NCI-H1048 (cell line): ENCODE measurements at regions not wholly inside any gene's neighbourhood (a gene's known extent, or its start where the extent isn't known, plus 50 kb on each side); places are given as distances from the start of the nearest gene placed in this dataset.

Experiments
- DNase-seq: peaks from one replicate; lab custom pipeline; 2025; lab: John Stamatoyannopoulos, UW

DNA sequence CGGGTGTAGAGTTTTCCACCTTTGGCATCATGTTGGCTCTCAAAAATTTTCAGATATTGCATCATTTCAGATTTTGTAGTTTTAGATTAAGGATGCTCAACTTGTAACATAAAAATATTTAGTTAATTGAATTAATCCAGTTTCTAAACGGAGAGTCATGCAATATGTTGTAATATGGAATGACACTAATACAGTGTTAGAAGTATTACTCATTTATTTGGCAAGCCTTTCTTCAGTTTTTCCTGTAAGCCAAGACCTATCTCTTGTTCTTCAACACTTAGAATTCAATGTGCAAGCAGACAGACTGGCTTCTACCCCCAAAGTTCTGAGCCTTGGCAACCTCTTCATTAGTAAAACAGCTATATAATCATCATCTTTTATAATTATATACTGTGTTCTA is 985.0 kb upstream of the GOT2 start:
- DNase-seq, result no peak

DNA sequence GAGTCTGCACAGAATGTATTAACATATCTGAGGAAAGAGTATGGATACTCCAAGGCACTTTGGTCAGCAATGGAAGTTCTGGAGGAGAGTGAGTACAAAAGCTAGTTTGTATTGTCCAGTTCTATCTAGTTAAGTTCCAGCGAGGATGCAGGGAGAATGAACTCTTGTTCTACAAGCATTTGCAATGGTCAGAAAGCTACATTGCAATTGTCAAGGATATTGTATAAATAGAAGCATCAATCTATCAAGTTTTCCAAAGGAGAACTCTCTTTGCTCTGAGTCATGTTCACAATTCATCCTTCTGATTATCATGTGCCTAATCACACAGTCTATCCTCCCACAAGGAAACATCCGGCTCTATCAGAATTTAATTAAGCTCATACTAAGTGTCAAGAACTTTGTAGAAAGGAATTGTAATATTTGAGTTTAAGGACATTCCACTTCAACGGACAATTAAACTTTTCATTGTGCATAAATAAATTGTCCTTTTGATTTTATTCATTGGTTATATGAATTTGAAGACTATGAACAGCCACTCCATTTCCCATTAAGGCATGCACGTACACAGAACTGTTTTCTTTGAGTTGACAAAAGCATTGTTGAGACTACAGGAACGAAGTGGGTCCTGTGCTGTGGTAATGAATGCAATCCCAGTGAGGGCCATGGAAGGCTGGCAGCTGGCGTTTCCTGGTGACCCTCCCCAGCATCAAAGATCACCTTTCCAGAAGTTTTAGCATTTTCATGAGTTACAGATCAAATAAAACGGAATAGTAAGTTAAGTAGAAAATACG is 973.5 kb upstream of the GOT2 start:
- no peak for DNase-seq

DNA sequence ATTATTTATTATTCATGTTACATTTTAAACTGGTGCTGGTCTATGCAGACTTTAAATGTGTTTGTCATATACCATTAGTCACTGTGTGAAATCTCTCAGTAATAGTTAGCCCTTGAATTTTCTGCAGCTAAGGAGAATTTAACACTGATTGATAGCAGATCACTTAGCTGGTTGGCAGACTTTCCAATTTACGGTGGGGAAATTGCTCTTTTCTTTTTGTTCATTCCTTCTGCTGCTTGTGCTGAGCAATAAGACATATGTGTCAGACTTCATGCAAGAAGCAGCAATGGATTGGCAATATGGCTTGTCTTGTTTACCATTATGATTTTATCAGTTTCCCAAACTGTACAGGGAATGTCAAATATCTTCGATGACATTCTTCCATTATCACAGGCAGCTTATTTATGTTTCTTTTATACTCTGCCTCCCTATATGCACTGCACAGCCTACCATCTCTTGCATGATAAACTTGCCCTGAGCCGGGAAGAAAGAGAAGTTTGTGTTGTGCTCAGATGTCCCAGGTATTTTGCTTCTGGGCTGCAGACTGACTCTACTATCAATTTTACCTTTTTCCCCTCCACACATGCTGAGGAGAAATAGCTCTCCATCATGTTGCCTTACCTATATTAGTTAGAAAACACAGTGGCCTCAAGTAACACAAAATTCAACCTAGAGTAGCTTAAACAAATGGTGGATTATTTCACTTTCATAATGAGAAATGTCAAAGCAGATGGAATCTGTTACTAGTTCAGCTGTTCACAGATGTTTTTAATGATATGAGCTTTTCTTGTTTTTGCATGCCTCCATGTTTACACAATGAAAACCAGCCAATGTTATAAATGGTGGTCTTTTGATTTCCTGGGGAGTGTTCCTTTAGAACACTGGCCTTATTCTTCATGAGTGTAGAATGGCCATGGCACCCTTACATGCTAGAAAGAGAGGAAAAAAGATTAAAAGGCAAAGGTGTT is 968.1 kb upstream of the GOT2 start:
- no peak for DNase-seq

DNA sequence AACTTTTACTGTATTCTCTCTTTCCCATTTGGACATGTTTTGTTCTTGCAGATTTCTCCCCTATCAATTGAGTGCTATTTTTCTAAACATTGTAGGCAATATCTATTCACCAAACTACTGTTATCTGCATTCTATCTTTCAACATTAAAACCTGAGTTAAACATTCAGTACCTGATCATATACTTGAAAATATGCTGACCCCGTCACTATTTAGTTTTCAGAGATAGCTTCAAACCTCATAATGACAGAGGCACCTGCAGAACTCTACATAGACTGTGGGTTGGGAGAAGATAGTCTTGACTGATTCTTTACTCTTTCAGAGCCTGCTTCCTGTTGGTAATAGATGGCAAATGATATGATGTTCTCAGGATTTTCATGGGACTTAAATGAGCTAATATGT is 965.7 kb upstream of the GOT2 start:
- no peak for DNase-seq

DNA sequence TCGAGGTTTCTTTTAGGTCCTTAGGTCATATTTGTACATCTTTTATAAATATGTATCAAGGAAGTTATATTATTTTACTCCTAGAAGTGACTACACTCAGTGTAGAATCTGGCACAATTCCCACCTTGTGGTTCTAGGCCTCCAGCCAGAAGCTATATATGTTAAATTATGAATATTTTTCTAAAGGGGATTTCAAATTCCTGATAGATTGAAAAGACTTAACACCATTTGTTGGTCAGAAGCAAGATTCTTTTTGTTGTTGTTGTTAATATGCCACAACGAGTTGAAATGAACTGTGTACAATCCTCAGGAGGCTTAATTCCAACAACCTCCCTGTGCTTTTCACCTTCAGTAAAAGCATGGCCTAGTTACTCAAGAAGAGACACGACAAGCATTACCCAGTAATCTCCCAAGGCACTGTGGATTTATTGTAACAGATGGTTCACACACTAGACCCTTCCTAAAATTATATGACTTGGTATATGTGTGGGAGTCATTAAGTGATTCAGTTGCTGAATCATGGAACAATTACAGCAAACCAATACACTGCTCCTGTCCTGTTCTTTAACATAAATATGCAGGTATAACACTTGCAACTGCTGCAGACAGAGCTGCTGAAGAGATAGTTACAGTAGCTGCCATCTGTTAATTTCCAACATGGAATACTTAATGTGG is 964.4 kb upstream of the GOT2 start:
- DNase-seq, result no peak

DNA sequence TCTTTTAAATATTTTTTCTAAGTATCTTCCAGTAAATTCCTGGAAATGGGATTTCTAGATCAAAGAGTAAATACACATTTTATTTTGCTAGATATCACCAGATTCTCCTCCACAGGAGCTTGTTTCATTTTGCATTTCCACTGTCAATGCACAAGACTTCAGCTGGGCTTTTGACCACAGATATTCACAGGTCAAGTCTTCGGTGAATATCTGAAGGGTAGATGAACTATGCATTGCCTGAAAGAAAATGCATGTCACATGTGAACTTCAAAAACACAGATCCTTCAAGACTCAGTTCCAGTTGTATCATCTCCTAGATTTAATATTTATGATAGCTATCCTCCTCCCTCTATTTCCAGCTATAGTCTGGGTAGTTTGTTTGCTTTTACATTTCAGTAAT is 963.6 kb upstream of the GOT2 start:
- DNase-seq, result no peak

DNA sequence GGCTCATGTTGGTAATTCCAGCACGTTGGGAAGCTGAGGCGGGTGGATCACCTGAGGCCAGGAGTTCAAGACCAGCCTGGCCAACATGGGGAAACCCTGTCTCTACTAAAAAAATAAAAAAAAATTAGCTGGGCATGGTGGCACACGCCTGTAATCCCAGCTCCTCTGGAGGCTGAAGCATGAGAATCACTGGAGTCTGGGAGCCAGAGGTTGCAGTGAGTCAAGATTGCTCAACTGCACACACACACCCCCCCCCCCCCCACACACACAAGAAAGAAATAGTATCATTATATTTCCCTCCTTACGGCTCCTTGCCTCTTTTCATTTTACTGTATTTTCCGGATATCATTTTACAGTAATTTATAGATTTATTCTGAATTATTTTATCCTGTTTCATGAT is 963.1 kb upstream of the GOT2 start:
- DNase-seq, result no peak

DNA sequence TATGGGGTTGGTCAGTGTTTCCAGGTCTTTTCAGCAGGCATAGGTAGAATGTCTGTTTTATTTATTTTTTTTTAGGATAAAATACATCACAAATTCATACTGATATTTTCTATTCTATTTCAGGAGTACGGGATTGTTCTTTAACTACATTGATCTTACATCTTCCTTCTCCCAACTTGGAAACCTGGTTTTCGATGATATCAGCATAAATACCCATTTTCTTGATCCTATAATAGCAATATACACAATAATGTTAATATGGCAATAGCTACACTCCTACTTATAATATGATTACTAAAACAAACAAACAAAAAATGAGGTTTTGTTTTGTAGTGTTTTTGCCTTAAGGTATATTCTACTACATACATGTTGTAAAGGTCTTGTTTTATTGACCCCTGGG is 962.4 kb upstream of the GOT2 start:
- no peak for DNase-seq

DNA sequence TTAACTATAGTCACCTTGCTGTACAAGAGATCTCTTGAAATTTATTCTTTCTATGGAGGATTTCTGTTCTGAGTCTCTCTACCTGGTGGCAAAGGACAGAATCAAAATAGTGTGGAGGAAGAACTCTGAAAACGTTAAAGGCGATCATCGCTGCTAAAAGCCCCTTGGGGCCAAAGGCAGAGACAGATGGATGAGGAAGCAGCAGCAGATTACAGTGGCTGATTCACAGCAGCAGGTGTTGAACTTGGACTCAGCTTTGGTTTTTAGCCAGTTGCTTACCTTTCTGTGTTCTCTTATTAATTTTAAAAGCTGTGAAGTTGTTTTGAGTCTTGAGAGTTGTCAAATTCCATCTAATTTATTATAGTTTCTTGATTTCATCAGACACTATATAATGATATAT is 956.1 kb upstream of the GOT2 start:
- DNase-seq, result no peak

DNA sequence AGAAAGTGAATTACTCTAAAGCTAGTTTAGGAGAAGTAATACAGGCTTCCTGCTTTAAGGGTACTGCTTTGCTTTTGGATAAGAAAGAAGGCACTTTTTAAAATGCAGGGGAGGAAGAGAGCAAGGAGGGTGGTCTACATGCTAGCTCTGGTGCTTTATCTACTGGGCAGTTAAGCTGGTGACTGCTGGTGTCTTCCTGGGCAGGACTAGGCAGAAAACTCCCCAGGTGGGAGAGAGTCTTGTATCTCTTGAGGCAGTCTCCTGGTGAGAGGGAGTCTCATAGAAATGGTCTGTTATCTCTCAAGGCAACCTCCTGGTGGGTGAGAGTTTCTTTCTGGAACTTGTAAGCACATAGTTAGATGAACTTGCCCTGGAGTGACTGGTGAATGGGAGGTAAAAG is 953.9 kb upstream of the GOT2 start:
- no peak for DNase-seq

DNA sequence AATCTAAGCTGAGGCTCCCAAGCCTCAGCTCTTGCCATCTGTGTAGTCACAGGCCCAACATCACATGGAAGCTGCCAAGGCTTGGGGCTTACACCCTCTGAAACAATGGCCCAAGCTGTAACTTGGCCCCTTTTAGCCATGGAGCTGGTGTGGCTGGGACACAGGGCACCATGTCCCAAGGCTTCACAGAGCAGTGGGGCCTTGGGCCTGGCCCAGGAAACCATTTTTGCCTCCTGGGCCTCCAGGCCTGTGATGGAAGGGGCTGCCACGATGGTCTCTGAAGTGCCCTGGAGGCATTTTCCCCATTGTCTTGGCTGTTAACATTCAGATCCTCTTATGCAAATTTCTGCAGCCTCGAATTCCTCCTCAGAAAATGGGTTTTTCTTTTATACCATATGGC is 952.3 kb upstream of the GOT2 start:
- no peak for DNase-seq

DNA sequence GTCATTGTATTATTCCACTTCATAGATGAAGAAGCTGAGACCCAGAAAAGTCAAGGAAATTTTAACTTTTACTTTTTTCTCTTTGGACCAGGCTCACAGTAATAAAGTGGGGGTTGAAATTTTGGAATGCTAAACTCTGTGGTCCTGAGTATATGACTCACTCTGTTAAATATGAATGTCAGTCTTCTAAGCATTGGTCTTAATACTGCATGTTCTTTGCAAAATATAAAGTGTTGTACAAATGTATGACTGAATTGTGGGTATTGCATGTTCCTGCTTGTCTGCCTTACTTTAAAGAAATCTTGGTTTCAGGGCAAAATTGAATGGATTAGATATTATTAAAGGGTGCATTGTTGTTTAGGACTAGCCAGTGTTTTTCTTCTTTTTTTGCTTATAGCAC is 950.8 kb upstream of the GOT2 start:
- DNase-seq, result no peak

DNA sequence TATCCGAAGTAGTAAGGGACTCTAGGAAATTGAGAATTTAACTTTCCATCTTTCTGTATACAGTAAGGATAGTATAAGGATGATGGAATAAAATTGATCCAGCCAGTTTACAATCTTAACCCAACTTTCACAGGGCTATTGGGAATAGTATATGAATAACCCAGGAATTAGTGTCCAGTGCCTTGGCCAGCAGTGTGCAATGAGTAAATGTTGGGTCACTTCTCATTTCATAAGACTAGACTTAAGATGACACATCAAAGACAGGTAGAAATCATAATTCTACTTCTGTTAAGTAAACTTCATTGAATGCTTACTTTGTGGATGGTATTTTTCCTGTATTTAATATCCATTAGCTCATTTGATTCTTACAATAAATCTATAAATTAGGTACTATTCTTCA is 949.6 kb upstream of the GOT2 start:
- no peak for DNase-seq

DNA sequence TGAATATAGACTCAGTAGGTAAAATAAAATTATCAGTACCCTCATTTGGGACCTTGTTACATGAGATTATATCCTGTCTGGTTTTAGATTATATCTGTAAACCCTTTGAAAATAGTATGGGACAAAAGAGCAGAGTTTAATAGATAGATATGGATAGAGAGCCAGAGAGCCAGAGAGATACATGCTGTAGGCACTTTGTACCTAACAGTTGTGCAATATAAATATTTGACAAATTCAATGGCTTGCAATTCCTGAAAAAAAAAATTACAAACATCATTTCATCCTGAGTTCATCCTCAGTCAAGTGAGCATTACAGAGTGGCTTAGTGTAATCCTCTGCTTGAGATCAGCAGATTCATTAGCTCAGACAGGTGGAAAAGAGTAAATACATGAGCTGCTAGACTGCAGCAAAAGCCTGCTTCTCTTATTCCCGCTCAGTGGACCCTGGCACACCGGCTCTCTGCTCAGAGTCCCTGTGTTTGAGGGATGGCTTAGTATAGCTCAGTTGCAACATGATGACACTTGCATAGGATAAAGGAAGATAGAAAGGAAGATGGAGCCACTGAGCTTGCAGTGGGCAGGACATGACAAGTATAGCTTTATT is 931.6 kb upstream of the GOT2 start:
- no peak for DNase-seq

DNA sequence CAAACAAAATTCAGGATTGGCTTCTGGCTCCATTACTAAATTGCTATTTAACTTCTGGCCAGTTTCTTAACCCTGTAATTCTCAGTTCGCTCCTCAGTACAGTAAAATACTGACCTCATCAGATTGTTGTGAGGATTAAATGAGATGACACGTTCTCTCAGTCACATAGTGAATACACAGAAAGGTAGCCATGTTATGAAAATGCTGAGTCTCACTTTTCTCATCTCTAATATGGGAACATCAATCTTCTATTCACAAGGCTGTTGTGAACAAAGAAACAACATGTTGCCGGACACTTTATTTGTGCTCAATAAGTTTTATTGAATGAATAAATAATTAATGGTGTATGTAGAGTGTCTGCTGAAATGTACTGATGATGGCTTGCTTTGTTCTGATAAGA is 924.5 kb upstream of the GOT2 start:
- no peak for DNase-seq

DNA sequence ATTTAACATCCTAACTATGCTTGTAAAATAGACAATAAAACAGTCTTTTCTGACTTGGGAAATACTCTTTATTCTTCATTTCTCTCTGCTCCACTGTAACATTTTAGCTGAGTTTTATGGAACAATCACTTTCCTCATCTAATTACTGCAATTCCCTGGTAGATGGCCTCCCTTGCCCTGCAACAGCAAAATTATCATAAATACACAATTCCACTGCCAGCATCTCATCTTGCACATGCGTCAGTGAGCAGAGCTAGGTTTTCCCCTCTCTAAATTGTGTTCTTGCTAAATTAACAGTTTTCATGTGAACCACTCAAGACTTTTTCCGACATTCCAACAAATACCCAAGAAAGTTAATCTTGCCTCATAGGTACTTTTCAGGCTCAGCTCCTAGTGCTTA is 920.9 kb upstream of the GOT2 start:
- DNase-seq, result no peak

DNA sequence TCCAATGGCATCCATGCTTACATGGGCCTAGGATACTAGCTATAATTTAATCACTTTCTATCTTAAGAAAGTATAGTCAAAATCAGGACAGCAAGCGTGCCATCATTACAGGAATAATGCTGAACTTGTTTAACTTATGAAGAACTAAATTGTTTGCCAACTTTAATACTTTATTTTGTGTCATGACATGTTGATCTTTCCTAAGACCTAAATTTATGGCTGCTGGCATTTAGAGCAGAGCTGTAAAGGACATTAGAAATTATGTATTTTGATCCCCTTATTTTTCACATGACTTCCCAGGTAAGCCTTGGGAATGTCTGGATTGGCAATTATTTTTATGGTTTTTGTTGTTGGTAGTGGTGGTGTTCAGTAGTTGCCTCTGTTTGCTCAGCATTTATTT is 920.3 kb upstream of the GOT2 start:
- DNase-seq, result no peak

DNA sequence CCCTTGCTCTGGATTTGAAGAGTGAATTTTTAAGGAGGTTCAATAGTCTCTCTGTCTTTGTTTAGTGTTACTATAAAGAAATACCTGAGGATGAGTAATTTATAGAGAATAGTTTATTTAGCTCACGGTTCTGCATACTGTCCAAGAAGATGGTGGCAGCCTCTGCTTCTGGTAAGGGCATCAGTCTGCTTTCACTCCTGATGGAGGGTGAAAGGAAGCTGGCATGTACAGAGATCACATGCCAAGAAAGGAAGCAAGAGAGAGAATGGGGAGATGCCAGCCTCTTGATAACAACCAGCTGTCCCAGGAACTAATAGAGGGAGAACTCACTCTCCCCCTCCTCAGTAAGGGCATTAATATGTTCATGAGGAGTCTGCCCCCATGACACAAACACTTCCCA is 917.5 kb upstream of the GOT2 start:
- DNase-seq, result no peak

DNA sequence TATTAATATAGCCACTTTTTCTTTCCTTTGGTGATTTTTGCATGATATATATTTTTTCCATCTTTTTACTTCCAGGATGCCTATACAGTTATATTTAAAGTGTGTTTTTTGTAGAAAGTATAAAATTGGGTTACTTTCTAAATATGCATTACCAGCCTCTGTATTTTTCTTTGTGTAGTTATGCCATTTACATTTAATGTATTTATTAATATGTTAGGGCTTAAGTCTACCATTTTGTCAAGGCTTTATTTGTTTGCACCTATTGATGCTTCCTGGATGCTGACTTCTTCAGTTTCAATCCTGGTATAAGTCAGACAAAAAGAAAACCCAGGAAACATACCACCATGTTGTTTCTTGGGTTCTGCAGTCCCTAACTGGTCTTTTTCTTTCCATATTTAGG is 911.1 kb upstream of the GOT2 start:
- DNase-seq, result no peak

DNA sequence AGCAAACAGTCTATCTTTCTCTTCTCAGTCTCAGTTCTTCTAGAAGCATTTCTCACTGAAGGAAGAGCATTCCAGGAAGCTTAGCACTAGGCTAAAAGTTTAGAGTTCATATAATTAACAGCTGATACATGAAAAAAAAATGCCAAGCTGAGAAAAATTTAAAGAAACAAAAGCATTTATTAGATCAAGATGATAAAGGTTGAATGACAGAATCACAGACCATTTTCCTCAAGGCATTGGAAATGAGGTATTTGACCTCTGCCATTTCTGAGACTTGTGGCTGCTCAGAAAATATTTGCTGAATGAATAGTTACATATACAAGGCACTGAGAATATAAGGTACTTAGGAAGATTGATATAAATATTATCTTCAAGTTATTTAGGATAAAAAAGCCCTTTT is 901.6 kb upstream of the GOT2 start:
- DNase-seq, result no peak

DNA sequence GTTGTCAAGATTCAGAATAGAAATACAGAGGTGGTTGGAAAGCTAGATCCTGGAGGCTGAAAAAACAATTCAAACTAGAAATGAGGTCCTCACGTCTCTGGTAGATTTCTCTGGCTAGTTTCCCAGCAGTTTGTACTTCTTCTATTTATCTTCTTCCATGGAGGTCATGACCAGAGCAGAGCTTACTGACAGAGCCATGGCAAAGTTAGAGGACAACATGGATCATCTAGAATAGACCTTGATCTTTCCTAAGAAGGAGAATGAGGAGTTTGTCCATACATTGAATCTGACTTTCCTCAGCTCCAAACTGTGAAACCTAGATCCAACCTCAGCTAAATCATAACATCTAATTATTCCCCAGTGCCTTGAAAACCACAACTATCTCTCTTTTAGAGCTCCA is 900.8 kb upstream of the GOT2 start:
- DNase-seq, result no peak

DNA sequence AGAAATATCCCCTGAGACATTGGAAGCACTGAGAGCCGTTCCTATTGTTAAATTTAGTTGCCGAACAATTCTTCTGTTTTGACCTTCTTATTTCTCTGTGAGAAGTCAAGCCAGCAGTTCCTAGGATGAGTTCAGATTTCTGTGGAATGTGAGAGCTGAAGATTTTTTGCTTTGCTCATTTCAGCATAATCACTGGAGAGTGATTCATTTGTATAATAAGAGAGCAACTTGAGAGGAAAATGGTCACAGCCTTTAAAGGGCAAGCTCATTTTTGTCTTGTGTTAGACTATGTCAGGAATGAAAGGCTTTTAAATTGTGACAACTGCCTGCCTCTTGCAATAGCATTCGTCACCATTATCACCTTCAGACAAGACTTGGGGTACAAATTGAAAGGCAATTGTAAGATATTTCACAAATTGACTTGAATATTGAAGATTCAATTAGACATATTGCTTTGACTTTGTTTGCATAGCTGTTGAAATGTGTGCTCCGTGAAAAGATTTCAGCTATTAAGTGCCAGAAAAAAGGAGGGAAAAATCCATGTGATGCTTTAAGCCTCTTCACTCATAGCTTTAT is 900.0 kb upstream of the GOT2 start:
- DNase-seq, result no peak
